ENCODE measurements at regions not wholly inside any gene's neighbourhood (a gene's known extent, or its start where the extent isn't known, plus 50 kb on each side); places are given as distances from the start of the nearest gene placed in this dataset.

GRCh38 chr12:65682112-65682511, 142.2 kb upstream of the HMGA2 start:
- no peak for DNase-seq

GRCh38 chr12:65684906-65685305, 139.4 kb upstream of the HMGA2 start:
- no peak for DNase-seq

- DNase-seq: no peak
These were observed 138.8 kb upstream of the HMGA2 start for GRCh38 chr12:65685514-65685913.

DNA sequence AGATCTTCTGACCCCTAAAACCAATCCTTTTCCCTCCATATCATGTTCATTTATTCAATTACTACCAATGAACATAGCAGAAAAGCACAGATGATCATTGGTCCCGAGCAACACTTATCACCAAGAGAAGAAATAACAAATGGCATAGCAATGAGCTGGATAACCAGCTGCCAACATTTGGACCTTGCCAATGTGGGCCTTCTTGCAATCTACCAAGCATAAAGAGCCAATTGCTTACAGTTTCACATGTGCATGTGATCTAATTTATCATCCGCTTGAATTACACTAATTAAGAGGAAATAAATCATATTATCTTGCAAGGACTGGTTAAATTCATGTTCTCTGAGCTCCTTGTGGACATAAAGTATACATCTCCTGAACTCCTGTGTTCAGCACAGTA, 134.8 kb upstream of the HMGA2 start:
- no peak for DNase-seq

DNA sequence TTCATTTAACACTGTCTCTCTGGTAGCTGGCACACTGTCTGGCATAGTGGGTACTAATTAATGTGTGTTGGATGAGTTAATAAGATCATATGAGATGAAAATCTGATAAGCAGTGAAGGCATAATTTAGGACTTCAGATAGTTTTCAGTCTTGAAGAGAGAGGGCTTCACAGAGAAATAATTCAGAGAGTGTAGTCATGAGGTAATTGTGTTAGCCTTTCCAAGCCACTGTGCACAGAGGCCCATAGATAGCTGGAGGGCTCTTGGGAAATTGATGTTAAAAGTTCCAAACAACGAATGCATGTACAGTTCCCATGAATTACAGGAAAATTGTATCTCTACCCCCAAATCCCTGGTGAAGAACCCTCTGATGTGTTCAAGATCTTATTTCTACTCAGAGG, 133.8 kb upstream of the HMGA2 start:
- no peak for DNase-seq

DNA sequence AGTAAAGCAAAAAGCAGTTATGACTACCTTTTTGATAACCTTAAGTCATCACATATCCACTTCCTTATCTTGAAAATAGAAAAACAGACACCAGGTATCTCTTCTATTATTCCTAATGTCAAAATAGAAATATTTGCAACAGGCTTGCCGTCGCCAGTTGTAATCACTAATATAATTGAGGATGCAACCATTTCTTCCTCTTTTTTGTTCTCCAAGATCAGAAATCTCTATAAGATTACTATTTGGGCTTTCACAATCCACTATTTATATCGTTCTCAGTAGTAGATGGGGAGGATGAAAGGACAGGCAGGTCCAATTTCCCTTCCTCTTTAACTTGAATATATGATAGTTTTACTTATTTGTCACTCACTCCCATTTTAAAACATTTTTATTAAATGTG, 130.2 kb upstream of the HMGA2 start:
- no peak for DNase-seq

DNA sequence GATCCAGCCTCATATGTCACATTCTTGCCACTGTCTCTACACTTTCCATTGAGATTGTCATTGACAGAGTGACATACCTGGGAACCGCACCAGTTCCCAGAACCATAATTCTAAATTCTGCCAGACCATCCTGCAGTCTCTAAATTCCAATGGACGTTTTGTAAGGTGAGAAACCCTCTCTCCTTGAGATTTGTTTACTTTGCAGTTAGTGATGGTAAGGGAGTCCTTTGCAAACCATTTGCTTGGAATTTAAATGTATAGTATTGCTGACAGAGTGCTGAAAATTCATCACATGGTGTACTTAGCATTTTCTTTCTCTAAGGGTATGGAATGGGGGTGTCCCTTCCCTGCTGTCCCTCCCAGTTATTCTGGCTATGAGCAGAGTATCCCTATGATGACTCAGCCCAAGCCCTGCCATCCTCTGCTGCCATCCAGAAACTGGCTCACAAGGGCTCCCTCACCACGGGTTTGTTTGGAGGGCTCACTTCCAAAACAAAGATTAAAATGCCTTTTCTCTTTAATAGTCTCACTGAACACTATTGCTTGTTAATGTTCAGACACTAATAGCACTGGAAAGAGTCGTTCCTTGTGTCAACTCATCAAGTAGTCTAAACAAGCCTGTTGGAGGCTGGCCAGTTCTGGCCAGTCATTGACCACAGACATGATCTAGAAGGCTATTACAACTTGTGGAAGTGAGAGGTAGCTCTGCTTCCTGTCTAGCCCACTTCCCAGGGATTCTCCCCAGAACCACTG, 129.0 kb upstream of the HMGA2 start:
- DNase-seq: peak; percentile 71

DNA sequence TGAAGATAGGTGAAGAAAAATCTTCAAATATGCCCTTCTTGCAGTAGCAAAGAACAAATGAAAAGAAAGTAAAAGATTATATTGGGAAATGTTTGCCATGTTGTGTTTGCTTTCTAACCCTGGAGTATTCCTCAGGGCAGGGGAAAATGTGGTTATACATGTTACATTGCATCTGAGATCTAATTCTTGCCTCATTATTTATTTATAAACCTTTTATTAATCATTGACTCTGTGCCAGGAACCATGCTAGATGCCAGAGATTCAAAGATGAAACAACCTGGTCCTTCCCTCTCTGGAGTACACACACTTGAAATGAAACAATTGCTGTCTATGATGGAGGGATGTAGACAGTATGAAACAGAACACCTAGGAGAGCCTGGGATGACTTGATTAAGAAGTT, 128.1 kb upstream of the HMGA2 start:
- no peak for DNase-seq

GRCh38 chr12:65699251-65699650, 125.0 kb upstream of the HMGA2 start:
- no peak for DNase-seq

- no peak for DNase-seq
These were observed 121.1 kb upstream of the HMGA2 start for GRCh38 chr12:65703176-65703575.

GRCh38 chr12:65705380-65705876, 118.9 kb upstream of the HMGA2 start:
- no peak for DNase-seq

DNA sequence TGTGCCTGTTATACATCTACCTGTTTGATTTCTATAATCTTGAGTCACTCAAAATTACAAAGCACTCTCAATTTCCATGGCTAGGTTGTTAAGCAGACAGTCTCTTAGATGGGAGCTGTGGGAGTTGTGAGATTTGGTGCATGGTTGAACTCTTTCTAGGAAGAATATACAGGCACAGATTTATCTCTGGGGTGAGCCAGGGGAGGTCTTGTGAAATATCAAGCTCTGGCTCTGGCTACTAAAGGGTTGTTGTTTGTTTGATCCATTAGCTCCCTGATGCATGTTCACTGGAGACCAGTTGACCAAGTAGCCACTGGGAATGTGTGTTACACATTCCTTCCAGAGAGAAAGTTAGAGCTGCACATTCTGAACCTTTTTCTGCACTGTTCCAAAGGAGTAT, 117.2 kb upstream of the HMGA2 start:
- no peak for DNase-seq

- DNase-seq: no peak
These were observed 111.9 kb upstream of the HMGA2 start for GRCh38 chr12:65712260-65713004.

DNA sequence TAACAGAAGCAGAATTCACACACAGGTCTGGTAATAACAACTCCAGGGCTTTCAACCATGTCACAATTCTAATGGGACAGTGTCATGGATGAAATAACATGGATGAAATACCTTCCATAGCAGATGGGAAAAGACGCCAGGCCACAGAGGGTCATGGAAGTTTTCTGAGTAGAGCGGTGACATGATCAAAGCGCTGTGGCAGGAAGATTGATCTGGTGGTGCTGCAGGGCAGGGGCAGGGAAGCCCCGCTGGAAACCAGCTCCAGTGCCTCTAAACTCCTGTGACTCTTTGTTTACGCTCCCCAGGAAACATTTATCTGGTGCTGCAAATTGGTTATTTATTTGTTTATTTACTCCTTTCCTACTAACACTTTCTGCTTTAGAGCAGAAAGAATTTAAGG, 108.3 kb upstream of the HMGA2 start:
- DNase-seq: peak; percentile 55

GRCh38 chr12:65720136-65721130, 103.8 kb upstream of the HMGA2 start:
- DNase-seq: no peak

DNA sequence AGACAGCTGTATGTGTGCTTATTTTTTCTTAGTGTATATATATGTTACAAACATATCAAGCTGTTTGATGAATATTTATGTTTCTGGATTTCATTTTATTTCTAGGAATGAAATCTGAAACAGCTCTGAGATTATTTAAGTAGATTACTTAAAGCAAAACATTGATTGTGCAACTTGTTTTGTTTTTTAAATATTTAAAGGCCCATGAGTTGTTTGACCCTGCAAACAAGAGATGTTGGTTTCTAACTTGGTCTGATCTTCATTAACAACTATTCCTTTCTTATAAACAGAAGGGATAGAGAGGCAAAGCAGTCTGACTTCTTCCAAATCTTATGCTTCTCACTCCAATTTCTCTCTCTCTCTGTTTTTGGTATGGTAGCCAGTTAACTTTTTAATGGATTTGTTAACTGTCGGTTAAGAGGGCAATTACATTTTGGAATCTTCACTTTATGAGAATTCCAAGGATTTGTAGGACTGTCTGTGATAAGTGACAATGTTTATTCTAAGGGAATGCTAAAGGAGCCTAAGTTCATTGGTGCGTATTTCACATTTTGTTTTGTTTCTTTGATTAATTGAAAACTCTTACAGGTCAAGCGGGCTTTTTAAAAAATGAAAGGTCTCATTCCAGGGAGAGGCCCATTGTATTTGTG, 102.6 kb upstream of the HMGA2 start:
- no peak for DNase-seq

DNA sequence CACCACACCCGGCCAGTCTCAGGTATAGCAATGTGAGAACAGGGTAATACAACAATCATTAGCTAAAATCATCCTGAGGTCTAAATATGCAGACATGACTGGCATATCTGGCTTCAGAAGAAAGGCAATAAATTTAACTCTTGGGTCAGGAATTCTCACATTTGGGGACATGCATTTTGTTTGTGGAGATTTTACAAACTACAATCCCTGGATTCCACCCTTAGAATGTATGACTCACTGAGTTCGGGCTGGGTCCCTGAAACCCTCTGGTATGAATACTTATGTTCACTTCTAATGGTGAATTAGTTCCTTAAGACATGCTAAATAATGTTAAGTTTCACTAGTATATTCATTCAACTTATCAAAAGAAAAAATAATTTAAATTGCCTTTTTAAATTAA, 98.9 kb upstream of the HMGA2 start:
- no peak for DNase-seq

GRCh38 chr12:65728455-65728847, 95.8 kb upstream of the HMGA2 start:
- no peak for DNase-seq

DNA sequence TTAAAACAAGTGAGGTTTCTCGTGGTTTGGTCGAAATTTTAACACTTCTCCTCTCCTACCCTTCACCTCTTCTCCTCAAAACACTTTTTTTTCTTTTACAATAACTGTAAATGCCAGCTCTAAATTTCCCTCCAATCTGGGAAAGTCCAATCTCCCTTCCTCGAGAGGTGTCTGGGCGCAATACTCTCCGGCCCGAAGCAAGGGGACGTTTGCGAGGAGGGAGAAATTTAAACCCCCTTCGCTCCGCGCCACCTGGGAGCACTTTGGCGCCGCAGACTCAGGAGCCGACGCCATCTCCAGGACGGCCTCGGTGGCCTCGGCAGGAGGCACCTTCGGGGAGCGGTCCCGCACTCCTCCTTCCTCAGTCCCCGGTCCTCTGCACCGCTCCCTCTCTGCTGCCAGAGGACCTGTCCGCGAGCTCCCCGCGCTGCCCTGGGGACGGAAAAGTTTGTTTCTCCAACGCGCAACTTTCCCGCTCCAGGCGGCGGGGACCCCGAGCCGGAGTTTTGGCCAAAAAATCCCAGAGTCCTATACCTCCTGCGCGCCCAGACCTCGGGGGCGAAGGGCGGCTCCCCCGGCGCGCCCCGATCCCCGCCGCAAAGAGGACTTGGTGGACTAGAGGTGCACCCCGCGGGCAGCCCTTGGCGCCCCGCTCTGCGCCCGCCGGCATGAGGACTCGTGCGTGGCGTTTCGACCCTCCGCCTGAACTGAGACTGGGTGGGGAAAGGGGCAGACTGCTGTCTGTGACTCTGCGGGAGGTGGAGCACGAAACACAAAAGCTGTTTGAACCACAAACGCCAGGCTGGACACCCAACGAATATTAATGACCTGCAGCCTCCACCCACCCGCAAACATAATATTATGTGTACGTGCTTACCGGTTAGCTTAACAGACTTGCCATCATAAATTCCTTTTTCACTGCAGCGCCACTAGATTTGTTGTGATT, 95.2 kb upstream of the HMGA2 start:
- peak; percentile 26 for DNase-seq

DNA sequence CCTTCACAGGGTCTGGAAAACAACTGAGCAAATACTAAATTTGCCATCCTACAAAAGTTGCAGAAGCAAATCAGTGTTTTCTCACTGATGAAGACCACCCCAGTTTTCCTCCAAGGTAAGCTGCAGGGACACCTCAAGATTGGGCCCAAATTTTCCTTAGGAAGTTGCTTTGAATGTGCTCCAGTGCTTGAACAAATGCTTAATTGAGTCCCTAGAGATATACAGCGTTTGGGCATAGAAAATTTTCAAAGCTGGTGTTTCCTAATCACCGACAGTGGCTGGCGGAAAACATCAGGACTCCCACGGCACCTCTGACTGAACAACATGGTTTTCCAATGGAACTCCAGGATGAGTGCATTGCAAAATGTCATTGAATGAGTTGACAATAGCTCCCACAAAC, 92.5 kb upstream of the HMGA2 start:
- no peak for DNase-seq
